ENCODE measurements at regions not wholly inside any gene's neighbourhood (a gene's known extent, or its start where the extent isn't known, plus 50 kb on each side); places are given as distances from the start of the nearest gene placed in this dataset.

- ChIA-PET POLR2A (no interaction called here), CTCF (no interaction called here), RAD21 (ENCODE audit: low non-redundant PET in 1 of 2, low total read pairs in 2 of 2, uncharacterized antibody in 2 of 2, unreplicated experiment in 2 of 2) (no interaction called here)
- no TSS peak for BruUV-seq (replicated peaks)
- Histone ChIP-seq H4K20me1 (ENCODE audit: insufficient read depth) (no peaks in the 10 kb centered on the region), H3K27me3 (ENCODE audit: insufficient read depth, low read length) (no peaks in the 10 kb centered on the region), H3K36me3 (ENCODE audit: control insufficient read depth in 1 of 2, insufficient read depth in 2 of 2, low read length in 2 of 2) (no peaks in the 10 kb centered on the region), H3K9me2 (ENCODE audit: insufficient read depth) (no peaks in the 10 kb centered on the region), H3K4me3 (replicated peaks in 1 of 2; ENCODE audit: low read depth in 1 of 2, low read length in 2 of 2) (no peak overlapping the region), H3K4me2 (ENCODE audit: low read length) (no peak overlapping the region), H3K79me2 (ENCODE audit: insufficient read depth, low read length) (no peaks in the 10 kb centered on the region), H3K4me1 (ENCODE audit: control insufficient read depth in 1 of 2, insufficient read depth in 2 of 2, low read length in 2 of 2) (no peaks in the 10 kb centered on the region), H3K9me3 (ENCODE audit: control insufficient read depth in 1 of 2, insufficient read depth in 1 of 2, low read depth in 1 of 2, low read length in 2 of 2) (no peaks in the 10 kb centered on the region), H3K27ac (ENCODE audit: low read depth, low read length) (no peak overlapping the region), H2AFZ (ENCODE audit: low read depth, low read length, poor library complexity, severe bottlenecking) (no peak overlapping the region), H3K9ac (ENCODE audit: low read length) (no peak overlapping the region)
- intact Hi-C loops (cut with micrococcal nuclease) = no loop called here
- DNase-seq (ENCODE audit: low read depth, low spot score) (no peak), ATAC-seq (no peak)
- no peak for TF ChIP-seq ELF1 (IDR thresholded peaks at IDR 0.05; ENCODE audit: borderline replicate concordance, low read depth)
- no peak for TF ChIP-seq SP1 (IDR thresholded peaks at IDR 0.05; ENCODE audit: low read depth)
- TF ChIP-seq CEBPB (IDR thresholded peaks at IDR 0.05; ENCODE audit: low read depth) = no peak
- no peak for TF ChIP-seq SRF (IDR thresholded peaks at IDR 0.05; ENCODE audit: low read depth)
- no peak for TF ChIP-seq RAD21 (IDR thresholded peaks at IDR 0.05; ENCODE audit: low read depth)
- TF ChIP-seq CTCF (IDR thresholded peaks at IDR 0.05 in 2 of 3, conservative IDR thresholded peaks at IDR 0.05 in 1 of 3; ENCODE audit: borderline replicate concordance in 1 of 3, insufficient read depth in 1 of 3, low read depth in 2 of 3, low read length in 2 of 3) = no peak
- TF ChIP-seq SIN3A (IDR thresholded peaks at IDR 0.05; ENCODE audit: low read depth) = no peak
- TF ChIP-seq REST (IDR thresholded peaks at IDR 0.05; ENCODE audit: low read depth) = no peak
- TF ChIP-seq ATF3 (IDR thresholded peaks at IDR 0.05) = no peak
- no peak for TF ChIP-seq POLR2AphosphoS5 (IDR thresholded peaks at IDR 0.05; ENCODE audit: low read depth, low read length)
- TF ChIP-seq ZNF274 (IDR thresholded peaks at IDR 0.05; ENCODE audit: low read depth, low read length) = no peak
- no peak for TF ChIP-seq JUND (IDR thresholded peaks at IDR 0.05)
Observed at GRCh38 chr2:11904941-11905340, 158.5 kb downstream of the LPIN1 start.
